Ovary (tissue), 3 donors: ENCODE measurements at regions not wholly inside any gene's neighbourhood (a gene's known extent, or its start where the extent isn't known, plus 50 kb on each side); places are given as distances from the start of the nearest gene placed in this dataset.

ENCODE experiments used
- EP300 ChIP-seq: sonication (generic); formaldehyde crosslinking; IDR thresholded peaks from one replicate; pipeline ENCODE4 v1.6.1; 2017; ENCODE audit warnings: antibody characterized with exemption
- POLR2A ChIP-seq: fragments of 450-650 bp; IDR thresholded peaks from one replicate; pipeline ENCODE4 v1.6.1; 2017; ENCODE audit warnings: antibody characterized with exemption, mild to moderate bottlenecking, moderate library complexity
- TF ChIP-seq, protein P1 (sequence below), 3 donors: fragments of 450-650 bp in 2 of 3; fragments of 200-600 bp in 1 of 3; IDR thresholded peaks; one replicate each; pipeline versions ENCODE4 v1.5.1 to v1.8.0; 2016 to 2022; ENCODE audit warnings: antibody characterized with exemption in 3 of 3, mild to moderate bottlenecking in 1 of 3
- donor health status: DM: no; HTN: no; CAD: no.

DNA sequence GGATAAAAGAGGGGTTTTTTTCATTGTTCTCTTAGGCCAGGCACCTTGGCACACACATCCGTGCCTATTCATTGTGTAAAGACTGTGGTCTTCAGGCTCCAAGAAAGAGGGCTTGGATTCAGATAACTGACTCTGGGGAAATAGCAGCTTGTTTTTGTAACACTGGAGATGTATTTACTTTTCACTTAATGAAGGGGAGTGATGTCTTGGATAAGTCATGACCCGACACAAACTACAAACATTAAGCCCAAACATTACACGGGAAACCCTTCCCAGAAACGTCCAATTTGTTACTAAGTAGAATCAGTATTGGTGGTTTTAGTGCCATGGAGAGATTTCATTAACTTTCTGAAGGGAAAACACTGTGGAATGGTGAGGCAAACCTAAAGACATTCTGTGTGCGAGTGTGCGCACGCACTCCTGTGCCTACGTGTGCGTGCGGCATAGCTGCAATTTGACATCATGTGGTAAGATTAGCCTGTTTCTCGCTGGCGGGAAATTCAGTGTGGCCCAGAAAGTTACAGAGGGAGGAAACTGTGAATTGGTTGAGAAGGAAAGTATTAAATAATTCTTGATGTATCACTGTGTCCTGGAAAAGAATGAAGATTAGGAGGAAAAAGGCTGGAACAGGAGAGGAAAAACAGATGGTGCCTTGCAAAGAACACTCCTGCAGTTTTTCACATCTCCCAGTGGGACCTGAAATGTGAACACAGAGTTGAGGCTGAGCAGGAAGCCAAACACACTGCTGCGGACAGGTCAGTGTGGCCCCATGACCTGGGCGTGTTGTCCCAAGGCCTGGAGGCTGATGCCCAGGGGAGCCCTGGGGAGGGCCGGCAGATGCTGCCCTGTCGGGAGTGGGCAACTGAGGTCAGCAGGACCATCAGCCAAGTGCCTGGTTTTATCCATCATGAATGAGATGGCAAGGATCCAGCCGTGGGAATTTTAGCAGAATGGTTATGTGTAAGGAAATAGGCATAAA lies 108.5 kb downstream of the GAS1 start:
- TF ChIP-seq, protein P1, sequence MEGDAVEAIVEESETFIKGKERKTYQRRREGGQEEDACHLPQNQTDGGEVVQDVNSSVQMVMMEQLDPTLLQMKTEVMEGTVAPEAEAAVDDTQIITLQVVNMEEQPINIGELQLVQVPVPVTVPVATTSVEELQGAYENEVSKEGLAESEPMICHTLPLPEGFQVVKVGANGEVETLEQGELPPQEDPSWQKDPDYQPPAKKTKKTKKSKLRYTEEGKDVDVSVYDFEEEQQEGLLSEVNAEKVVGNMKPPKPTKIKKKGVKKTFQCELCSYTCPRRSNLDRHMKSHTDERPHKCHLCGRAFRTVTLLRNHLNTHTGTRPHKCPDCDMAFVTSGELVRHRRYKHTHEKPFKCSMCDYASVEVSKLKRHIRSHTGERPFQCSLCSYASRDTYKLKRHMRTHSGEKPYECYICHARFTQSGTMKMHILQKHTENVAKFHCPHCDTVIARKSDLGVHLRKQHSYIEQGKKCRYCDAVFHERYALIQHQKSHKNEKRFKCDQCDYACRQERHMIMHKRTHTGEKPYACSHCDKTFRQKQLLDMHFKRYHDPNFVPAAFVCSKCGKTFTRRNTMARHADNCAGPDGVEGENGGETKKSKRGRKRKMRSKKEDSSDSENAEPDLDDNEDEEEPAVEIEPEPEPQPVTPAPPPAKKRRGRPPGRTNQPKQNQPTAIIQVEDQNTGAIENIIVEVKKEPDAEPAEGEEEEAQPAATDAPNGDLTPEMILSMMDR (IDR thresholded peaks at IDR 0.05) = no peak
- no peak for TF ChIP-seq EP300
- TF ChIP-seq POLR2A = no peak
